ENCODE measurements at regions not wholly inside any gene's neighbourhood (a gene's known extent, or its start where the extent isn't known, plus 50 kb on each side); places are given as distances from the start of the nearest gene placed in this dataset.

- H3K9me3 ChIP-seq = no peaks in the 10 kb centered on the region
- no peak for DNase-seq
- H3K4me1 ChIP-seq = no peaks in the 10 kb centered on the region
- intact Hi-C loops (cut with DNase I; ENCODE audit: low total_unique reads) = no loop called here
- no peaks in the 10 kb centered on the region for H3K27me3 ChIP-seq
- no peak for TF ChIP-seq CTCF (IDR thresholded peaks at IDR 0.05)
- H3K4me3 ChIP-seq = no peak overlapping the region
- H3K27ac ChIP-seq = no peak overlapping the region
- no peaks in the 10 kb centered on the region for H3K36me3 ChIP-seq
Measured at GRCh38 chr18:28458751-28459150, 281.8 kb upstream of the CDH2 start.

- no peak for TF ChIP-seq CTCF (IDR thresholded peaks at IDR 0.05)
- Histone ChIP-seq H3K27me3 (no peaks in the 10 kb centered on the region), H3K36me3 (no peaks in the 10 kb centered on the region), H3K27ac (no peak overlapping the region), H3K4me3 (no peak overlapping the region), H3K4me1 (no peaks in the 10 kb centered on the region), H3K9me3 (no peaks in the 10 kb centered on the region)
- intact Hi-C loops (cut with DNase I; ENCODE audit: low total_unique reads) = no loop called here
- DNase-seq = no peak
Measured at GRCh38 chr18:28457784-28458183, 280.9 kb upstream of the CDH2 start.

GRCh38 chr18:28455971-28456370, 279.0 kb upstream of the CDH2 start:
- Histone ChIP-seq H3K4me1 (no peaks in the 10 kb centered on the region), H3K36me3 (no peaks in the 10 kb centered on the region), H3K4me3 (no peak overlapping the region), H3K27ac (no peak overlapping the region), H3K9me3 (no peaks in the 10 kb centered on the region), H3K27me3 (no peaks in the 10 kb centered on the region)
- no peak for DNase-seq
- TF ChIP-seq CTCF (IDR thresholded peaks at IDR 0.05) = no peak
- intact Hi-C loops (cut with DNase I; ENCODE audit: low total_unique reads) = no loop called here

GRCh38 chr18:28439870-28440269, 262.9 kb upstream of the CDH2 start:
- Histone ChIP-seq H3K27ac (no peak overlapping the region), H3K36me3 (no peaks in the 10 kb centered on the region), H3K27me3 (no peaks in the 10 kb centered on the region), H3K4me3 (no peak overlapping the region), H3K4me1 (no peaks in the 10 kb centered on the region), H3K9me3 (no peaks in the 10 kb centered on the region)
- DNase-seq = no peak
- TF ChIP-seq CTCF (IDR thresholded peaks at IDR 0.05) = no peak
- intact Hi-C loops (cut with DNase I; ENCODE audit: low total_unique reads) = no loop called here

- no peak overlapping the region for H3K27ac ChIP-seq
- H3K36me3 ChIP-seq = no peaks in the 10 kb centered on the region
- TF ChIP-seq CTCF (IDR thresholded peaks at IDR 0.05) = no peak
- H3K4me3 ChIP-seq = no peak overlapping the region
- intact Hi-C loops (cut with DNase I; ENCODE audit: low total_unique reads) = no loop called here
- DNase-seq = no peak
- H3K4me1 ChIP-seq = no peaks in the 10 kb centered on the region
- no peaks in the 10 kb centered on the region for H3K27me3 ChIP-seq
- H3K9me3 ChIP-seq = no peaks in the 10 kb centered on the region
Measured at GRCh38 chr18:28438381-28438780, 261.5 kb upstream of the CDH2 start.

GRCh38 chr18:28432339-28432738, 255.4 kb upstream of the CDH2 start:
- H3K27me3 ChIP-seq = no peaks in the 10 kb centered on the region
- no peak overlapping the region for H3K4me3 ChIP-seq
- DNase-seq = no peak
- no peaks in the 10 kb centered on the region for H3K4me1 ChIP-seq
- no peaks in the 10 kb centered on the region for H3K36me3 ChIP-seq
- no peaks in the 10 kb centered on the region for H3K9me3 ChIP-seq
- H3K27ac ChIP-seq = no peak overlapping the region
- intact Hi-C loops (cut with DNase I; ENCODE audit: low total_unique reads) = no loop called here
- TF ChIP-seq CTCF (IDR thresholded peaks at IDR 0.05) = no peak

All from tibial artery (tissue), 4 donors.